ENCODE measurements at regions not wholly inside any gene's neighbourhood (a gene's known extent, or its start where the extent isn't known, plus 50 kb on each side); places are given as distances from the start of the nearest gene placed in this dataset.

DNA sequence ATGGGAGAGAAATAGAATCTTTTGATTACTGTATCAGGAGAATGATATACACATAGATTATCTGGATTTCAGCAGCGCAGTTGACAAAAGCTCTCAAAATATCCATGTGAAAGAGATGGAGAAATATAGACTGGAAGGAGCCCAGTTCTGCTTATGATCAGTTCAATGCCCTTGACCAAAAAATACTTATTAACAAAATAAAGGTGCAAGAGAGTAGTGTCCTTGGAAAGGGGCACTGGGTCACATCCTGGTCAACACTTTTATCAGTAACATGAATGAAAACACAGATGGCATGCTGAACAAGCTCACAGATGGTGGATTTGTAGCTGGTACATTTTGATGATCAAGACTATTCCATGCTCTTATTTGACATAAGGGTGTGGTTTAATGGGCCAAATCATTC, 63.9 kb upstream of the PLEKHG1 start:
- WGBS, 5 donors: 45 to 70% (median 61%) methylated on average over 1 of the region's 1 CpG
- DNase-seq: no peak
- H3K27me3 ChIP-seq: no peaks in the 10 kb centered on the region

DNA sequence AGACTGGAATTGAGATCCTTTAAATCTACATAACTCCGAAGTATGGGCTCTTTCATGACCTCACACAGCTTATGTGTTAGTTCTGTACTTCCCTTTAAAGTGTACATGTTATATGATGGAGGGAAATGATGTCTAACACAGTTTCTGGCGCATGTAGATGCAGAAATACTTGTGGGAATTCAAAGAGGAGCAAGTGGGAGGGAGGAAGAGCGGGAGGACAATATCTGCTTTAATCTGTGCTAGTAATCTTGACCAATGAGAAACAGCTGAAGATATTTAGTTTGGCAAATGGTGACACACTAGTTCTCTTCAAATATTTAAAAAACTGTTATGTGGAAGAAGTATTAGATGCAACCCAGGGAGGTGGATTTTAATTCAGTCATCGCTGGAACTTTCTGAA, 62.9 kb upstream of the PLEKHG1 start:
- DNase-seq: peak in 1 of 2 donors; percentile 45
- H3K4me3 ChIP-seq: no peak overlapping the region
- WGBS, 5 donors: 86 to 90% (median 88%) methylated on average over 4 of the region's 4 CpGs
- peak overlapping the region in 1 of 5 donors; percentile 56 for H3K27ac ChIP-seq
- TF ChIP-seq POLR2AphosphoS5 (IDR thresholded peaks at IDR 0.05): no peak
- TF ChIP-seq, protein P1, sequence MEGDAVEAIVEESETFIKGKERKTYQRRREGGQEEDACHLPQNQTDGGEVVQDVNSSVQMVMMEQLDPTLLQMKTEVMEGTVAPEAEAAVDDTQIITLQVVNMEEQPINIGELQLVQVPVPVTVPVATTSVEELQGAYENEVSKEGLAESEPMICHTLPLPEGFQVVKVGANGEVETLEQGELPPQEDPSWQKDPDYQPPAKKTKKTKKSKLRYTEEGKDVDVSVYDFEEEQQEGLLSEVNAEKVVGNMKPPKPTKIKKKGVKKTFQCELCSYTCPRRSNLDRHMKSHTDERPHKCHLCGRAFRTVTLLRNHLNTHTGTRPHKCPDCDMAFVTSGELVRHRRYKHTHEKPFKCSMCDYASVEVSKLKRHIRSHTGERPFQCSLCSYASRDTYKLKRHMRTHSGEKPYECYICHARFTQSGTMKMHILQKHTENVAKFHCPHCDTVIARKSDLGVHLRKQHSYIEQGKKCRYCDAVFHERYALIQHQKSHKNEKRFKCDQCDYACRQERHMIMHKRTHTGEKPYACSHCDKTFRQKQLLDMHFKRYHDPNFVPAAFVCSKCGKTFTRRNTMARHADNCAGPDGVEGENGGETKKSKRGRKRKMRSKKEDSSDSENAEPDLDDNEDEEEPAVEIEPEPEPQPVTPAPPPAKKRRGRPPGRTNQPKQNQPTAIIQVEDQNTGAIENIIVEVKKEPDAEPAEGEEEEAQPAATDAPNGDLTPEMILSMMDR (IDR thresholded peaks at IDR 0.05): no peak
- no peaks in the 10 kb centered on the region for H3K4me1 ChIP-seq
- H3K36me3 ChIP-seq: no peaks in the 10 kb centered on the region
- H3K9me3 ChIP-seq: no peaks in the 10 kb centered on the region
- intact Hi-C loops (cut with DNase I; ENCODE audit: low total_unique reads): no loop called here
- no peaks in the 10 kb centered on the region for H3K27me3 ChIP-seq

More for the DNA sequence above, 63.9 kb upstream of the PLEKHG1 start:
- no peaks in the 10 kb centered on the region for H3K9me3 ChIP-seq
- no peak overlapping the region for H3K4me3 ChIP-seq
- H3K4me1 ChIP-seq: no peaks in the 10 kb centered on the region
- no peak for TF ChIP-seq POLR2A (IDR thresholded peaks at IDR 0.05)
- no peaks in the 10 kb centered on the region for H3K36me3 ChIP-seq
- no peak overlapping the region for H3K27ac ChIP-seq
- intact Hi-C loops (cut with DNase I; ENCODE audit: low total_unique reads): no loop called here

DNA sequence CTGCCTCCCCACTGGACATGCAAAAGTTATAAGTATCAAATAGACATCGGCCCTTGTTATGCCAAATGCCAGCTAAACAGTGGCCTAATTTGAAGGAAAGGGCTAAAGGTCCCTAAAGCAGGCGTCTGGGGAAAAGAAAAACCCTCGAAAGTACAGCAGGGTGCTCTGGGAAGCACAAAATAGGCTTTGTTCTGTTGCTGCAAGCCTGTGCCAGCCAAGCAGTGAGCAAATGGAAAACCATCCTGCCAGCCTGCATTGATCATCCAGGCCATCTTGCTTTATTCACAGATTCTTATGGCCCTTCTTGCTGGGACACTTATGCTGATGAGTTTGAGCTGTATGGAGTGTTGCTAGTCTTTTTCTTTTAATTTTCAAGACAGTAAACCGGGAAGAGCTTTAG, 62.2 kb upstream of the PLEKHG1 start:
- 66 to 83% (median 75%) methylated on average over 4 of the region's 4 CpGs for WGBS, 5 donors
- no peaks in the 10 kb centered on the region for H3K9me3 ChIP-seq
- peak overlapping the region in 2 of 5 donors; percentile 5 to 56 for H3K27ac ChIP-seq
- no peak for TF ChIP-seq POLR2A (IDR thresholded peaks at IDR 0.05)
- intact Hi-C loops (cut with DNase I; ENCODE audit: low total_unique reads): no loop called here
- peaks cover 0 to under 1% (median 0%) of the 10 kb centered on the region in 3 donors for H3K27me3 ChIP-seq
- no peaks in the 10 kb centered on the region for H3K36me3 ChIP-seq
- H3K4me3 ChIP-seq: no peak overlapping the region
- no peaks in the 10 kb centered on the region for H3K4me1 ChIP-seq
- DNase-seq: peak in 1 of 2 donors; percentile 66

DNA sequence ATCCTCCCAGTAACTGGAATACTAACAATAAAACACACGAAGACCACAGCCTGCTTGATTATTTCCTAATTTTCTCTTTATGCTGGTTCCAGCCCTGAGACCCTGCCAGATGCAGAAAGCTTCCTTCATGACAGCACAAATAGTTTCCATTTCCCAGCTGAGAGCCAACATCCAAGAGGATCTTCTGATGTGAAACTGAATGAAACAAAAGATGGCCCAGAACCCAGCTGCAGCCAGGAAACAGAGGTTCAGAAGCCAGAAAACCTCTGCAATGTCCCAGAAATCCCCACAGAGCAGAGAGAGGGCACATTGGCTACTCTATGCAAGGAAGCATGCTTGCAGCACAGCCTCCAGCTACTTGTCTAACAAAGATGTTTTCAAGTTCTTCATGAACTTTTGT, 61.8 kb upstream of the PLEKHG1 start:
- H3K9me3 ChIP-seq: no peaks in the 10 kb centered on the region
- H3K36me3 ChIP-seq: no peaks in the 10 kb centered on the region
- intact Hi-C loops (cut with DNase I; ENCODE audit: low total_unique reads): no loop called here
- 50 to 81% (median 59%) methylated on average over 1 of the region's 1 CpG for WGBS, 5 donors
- H3K4me3 ChIP-seq: no peak overlapping the region
- no peaks in the 10 kb centered on the region for H3K4me1 ChIP-seq
- TF ChIP-seq, protein P1 (IDR thresholded peaks at IDR 0.05): no peak
- no peak for TF ChIP-seq POLR2A (IDR thresholded peaks at IDR 0.05)
- no peak for TF ChIP-seq POLR2AphosphoS5 (IDR thresholded peaks at IDR 0.05)
- TF ChIP-seq EP300 (IDR thresholded peaks at IDR 0.05): no peak
- peak in 1 of 2 donors; percentile 81 for DNase-seq
- H3K27me3 ChIP-seq: peaks cover 0 to 4% (median 0%) of the 10 kb centered on the region in 3 donors
- peak overlapping the region in 2 of 5 donors; percentile 5 to 56 for H3K27ac ChIP-seq

DNA sequence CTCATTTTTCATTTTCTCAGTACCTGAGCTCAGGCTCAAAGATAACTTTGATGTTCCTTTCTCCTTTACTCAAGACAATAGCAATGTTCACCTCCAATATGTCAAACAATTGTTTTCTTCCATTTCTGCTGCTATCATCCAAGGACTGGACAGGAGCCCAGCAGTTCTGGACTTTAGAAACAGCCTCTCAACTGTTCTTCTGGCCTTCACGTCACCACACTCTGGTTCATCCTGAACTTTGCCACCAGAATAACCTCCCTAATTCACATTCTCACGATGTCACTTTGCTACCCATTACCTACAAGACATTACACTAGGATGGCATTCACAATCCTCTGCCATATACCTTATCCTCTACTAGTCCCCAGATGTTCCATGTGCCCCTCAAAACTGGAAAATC, 60.6 kb upstream of the PLEKHG1 start:
- TF ChIP-seq POLR2A (IDR thresholded peaks at IDR 0.05) (no peak), EP300 (IDR thresholded peaks at IDR 0.05) (no peak), POLR2AphosphoS5 (IDR thresholded peaks at IDR 0.05) (no peak)
- TF ChIP-seq, protein P1 (IDR thresholded peaks at IDR 0.05): no peak
- Histone ChIP-seq H3K4me3 (no peak overlapping the region), H3K27ac (no peak overlapping the region), H3K27me3 (peaks cover 0 to 7% (median 0%) of the 10 kb centered on the region in 3 donors), H3K4me1 (no peaks in the 10 kb centered on the region), H3K36me3 (no peaks in the 10 kb centered on the region), H3K9me3 (no peaks in the 10 kb centered on the region)
- no peak for DNase-seq
- 85 to 95% (median 89%) methylated on average over 2 of the region's 2 CpGs for WGBS, 5 donors
- intact Hi-C loops (cut with DNase I; ENCODE audit: low total_unique reads): no loop called here

Measured in stomach (tissue), 8 donors.